ENCODE measurements at regions not wholly inside any gene's neighbourhood (a gene's known extent, or its start where the extent isn't known, plus 50 kb on each side); places are given as distances from the start of the nearest gene placed in this dataset.

DNA sequence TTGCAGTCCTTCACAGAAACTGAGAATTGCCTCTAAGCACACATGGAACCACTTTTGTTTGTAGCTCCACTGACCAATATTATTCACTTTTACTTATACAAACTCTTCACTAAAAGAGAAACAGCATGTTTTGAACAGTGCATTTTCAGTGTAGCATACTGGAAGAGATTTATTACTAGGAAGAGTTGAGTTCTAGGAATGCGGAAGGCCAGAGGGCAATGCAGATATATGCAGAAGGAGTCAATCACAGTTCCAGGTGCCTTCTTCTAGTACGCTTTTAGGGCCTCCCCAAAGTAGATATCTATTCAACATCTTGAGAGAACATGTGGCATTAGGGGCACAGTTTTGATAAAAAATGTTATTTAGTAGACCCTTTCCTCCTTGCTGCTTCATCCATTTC is 1654.0 kb upstream of the ZEB2 start:
- TF ChIP-seq, protein P1, sequence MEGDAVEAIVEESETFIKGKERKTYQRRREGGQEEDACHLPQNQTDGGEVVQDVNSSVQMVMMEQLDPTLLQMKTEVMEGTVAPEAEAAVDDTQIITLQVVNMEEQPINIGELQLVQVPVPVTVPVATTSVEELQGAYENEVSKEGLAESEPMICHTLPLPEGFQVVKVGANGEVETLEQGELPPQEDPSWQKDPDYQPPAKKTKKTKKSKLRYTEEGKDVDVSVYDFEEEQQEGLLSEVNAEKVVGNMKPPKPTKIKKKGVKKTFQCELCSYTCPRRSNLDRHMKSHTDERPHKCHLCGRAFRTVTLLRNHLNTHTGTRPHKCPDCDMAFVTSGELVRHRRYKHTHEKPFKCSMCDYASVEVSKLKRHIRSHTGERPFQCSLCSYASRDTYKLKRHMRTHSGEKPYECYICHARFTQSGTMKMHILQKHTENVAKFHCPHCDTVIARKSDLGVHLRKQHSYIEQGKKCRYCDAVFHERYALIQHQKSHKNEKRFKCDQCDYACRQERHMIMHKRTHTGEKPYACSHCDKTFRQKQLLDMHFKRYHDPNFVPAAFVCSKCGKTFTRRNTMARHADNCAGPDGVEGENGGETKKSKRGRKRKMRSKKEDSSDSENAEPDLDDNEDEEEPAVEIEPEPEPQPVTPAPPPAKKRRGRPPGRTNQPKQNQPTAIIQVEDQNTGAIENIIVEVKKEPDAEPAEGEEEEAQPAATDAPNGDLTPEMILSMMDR (IDR thresholded peaks at IDR 0.05), result no peak
- no peak for TF ChIP-seq POLR2A (IDR thresholded peaks at IDR 0.05)
